ENCODE measurements at regions not wholly inside any gene's neighbourhood (a gene's known extent, or its start where the extent isn't known, plus 50 kb on each side); places are given as distances from the start of the nearest gene placed in this dataset.

GRCh38 chr5:8940934-8941333 is 604.9 kb downstream of the SEMA5A start:
- H3K4me3 ChIP-seq (replicated peaks in 1 of 2; ENCODE audit: low read depth in 2 of 2, low read length in 2 of 2): no peak overlapping the region
- DNase-seq (ENCODE audit: low read depth in 2 of 2): no peak
- TF ChIP-seq CTCF (IDR thresholded peaks at IDR 0.05; ENCODE audit: low read depth, low read length): no peak

GRCh38 chr5:8943301-8943700 is 602.6 kb downstream of the SEMA5A start:
- H3K4me3 ChIP-seq (replicated peaks in 1 of 2; ENCODE audit: low read depth in 2 of 2, low read length in 2 of 2): no peak overlapping the region
- no peak for TF ChIP-seq CTCF (IDR thresholded peaks at IDR 0.05; ENCODE audit: low read depth, low read length)
- DNase-seq (ENCODE audit: low read depth in 2 of 2): peak; percentile 18 to 60

- peak; percentile 3 to 68 for DNase-seq (ENCODE audit: low read depth in 2 of 2)
- TF ChIP-seq CTCF (IDR thresholded peaks at IDR 0.05; ENCODE audit: low read depth, low read length): no peak
- no peak overlapping the region for H3K4me3 ChIP-seq (replicated peaks in 1 of 2; ENCODE audit: low read depth in 2 of 2, low read length in 2 of 2)
Measured at GRCh38 chr5:8944005-8944404, 601.9 kb downstream of the SEMA5A start.

GRCh38 chr5:8945972-8946371 is 599.9 kb downstream of the SEMA5A start:
- DNase-seq (ENCODE audit: low read depth in 2 of 2): no peak
- H3K4me3 ChIP-seq (replicated peaks in 1 of 2; ENCODE audit: low read depth in 2 of 2, low read length in 2 of 2): no peak overlapping the region
- no peak for TF ChIP-seq CTCF (IDR thresholded peaks at IDR 0.05; ENCODE audit: low read depth, low read length)

GRCh38 chr5:8949908-8950307 is 596.0 kb downstream of the SEMA5A start:
- no peak overlapping the region for H3K4me3 ChIP-seq (replicated peaks in 1 of 2; ENCODE audit: low read depth in 2 of 2, low read length in 2 of 2)
- DNase-seq (ENCODE audit: low read depth in 2 of 2): no peak
- no peak for TF ChIP-seq CTCF (IDR thresholded peaks at IDR 0.05; ENCODE audit: low read depth, low read length)

- TF ChIP-seq CTCF (IDR thresholded peaks at IDR 0.05; ENCODE audit: low read depth, low read length): no peak
- no peak overlapping the region for H3K4me3 ChIP-seq (replicated peaks in 1 of 2; ENCODE audit: low read depth in 2 of 2, low read length in 2 of 2)
- no peak for DNase-seq (ENCODE audit: low read depth in 2 of 2)
Measured at GRCh38 chr5:8952147-8952546, 593.7 kb downstream of the SEMA5A start.

- no peak for TF ChIP-seq CTCF (IDR thresholded peaks at IDR 0.05; ENCODE audit: low read depth, low read length)
- DNase-seq (ENCODE audit: low read depth in 2 of 2): no peak
- no peak overlapping the region for H3K4me3 ChIP-seq (replicated peaks in 1 of 2; ENCODE audit: low read depth in 2 of 2, low read length in 2 of 2)
Measured at GRCh38 chr5:8953016-8953415, 592.9 kb downstream of the SEMA5A start.

Measured in cardiac fibroblast (primary cell).